AML-193 (cell line): ENCODE measurements at regions not wholly inside any gene's neighbourhood (a gene's known extent, or its start where the extent isn't known, plus 50 kb on each side); places are given as distances from the start of the nearest gene placed in this dataset.

Experiments used
- DNase-seq, 2 experiments: peaks; one replicate each; lab custom pipeline; 2025; lab: John Stamatoyannopoulos, UW

GRCh38 chr4:148812101-148812500, 369.9 kb upstream of the NR3C2 start:
- DNase-seq, result no peak

DNA sequence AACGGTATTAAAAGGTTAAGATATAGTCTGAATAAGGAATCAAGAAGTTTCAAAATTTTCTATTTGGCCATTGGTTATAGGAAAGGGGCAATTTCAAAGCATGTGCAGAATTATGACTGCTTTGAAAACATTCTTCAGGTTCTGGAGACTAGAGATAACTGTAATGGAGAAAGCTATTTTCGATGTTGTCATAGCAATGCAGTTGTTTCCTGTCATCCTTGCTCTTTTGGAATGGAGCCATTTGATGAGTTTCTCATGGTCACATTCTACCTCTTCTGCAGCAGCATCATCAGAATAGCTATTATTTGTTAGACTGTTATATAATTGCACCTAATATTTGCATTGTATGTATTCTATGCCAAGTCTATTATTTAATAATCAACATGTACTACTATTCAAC, 368.2 kb upstream of the NR3C2 start:
- DNase-seq, result no peak

- DNase-seq, result no peak
Observed at GRCh38 chr4:148808416-148808815, 366.2 kb upstream of the NR3C2 start.

- DNase-seq, result no peak
Observed at GRCh38 chr4:148800940-148801339, 358.7 kb upstream of the NR3C2 start.

GRCh38 chr4:148800336-148800885, 358.2 kb upstream of the NR3C2 start:
- DNase-seq, result no peak

DNA sequence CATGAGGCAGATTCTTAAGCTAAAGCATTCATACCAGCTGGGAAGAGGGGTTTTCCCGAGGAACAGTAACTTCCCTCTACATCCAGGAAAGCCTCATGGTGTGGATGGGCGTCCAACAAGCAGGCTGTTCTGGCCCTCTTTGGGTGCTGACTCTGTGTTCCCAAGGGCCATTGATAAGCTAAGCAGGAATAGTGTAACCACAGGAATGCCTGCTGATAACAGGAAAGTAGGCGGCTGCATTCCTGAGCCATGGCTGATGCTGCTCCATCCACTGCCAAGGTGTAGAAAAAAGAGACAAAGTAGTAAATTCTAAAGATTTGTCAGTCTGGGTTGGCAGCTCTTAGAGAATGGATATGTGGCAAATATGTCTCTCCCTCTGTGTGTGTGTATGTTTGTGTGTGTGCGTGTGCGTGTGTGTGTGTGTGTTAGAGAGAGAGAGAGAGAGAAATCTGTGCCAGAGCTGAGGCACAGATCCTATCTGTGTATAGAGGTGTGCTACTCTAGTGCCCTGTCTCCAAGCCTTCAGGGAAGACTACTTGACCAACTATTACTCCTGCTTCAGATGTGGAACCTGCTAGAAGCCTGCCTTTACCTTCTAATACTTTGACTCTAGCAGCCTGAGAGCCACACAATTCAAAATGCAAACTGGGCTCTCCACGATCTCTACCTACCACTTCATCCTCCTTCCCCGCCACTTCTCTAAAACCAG, 353.1 kb upstream of the NR3C2 start:
- DNase-seq, result no peak

DNA sequence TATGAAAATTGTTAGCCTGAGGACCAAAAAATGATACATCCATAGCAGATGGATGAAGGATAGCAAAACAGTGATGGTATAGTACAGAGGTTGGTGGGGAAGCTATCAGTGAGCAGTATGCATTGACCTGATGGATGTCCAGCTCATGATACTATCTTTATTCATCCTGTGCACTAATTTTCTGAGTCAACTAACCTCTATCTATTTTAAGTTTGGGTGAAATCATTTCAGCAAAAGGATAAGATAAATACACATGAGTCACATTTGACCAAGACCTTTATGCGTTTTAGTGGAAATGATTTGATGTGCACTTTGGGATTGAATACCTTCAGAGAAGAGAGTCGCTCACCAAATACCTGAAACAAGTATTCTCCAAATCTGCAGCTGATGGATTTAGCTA, 351.0 kb upstream of the NR3C2 start:
- DNase-seq, result no peak

DNA sequence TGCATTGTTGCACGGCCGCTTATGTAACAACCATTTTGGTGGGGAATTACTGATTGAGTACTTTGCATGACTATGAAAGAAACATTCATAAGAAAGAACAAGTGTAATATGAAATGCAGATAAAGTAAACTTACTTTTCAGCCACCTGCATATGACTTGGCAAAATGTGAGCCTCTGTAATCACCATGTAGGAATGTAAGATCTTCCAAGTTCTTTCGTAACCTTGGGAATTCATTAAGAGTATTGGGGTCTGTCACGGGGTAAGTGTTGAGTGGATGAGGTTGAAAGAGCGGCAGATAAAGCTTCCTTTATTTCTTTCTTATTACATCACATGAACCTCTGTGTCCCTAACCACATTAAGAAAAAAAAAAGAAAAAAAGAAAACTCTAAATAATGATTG, 348.5 kb upstream of the NR3C2 start:
- no peak for DNase-seq

GRCh38 chr4:148790246-148790645, 348.0 kb upstream of the NR3C2 start:
- no peak for DNase-seq

DNA sequence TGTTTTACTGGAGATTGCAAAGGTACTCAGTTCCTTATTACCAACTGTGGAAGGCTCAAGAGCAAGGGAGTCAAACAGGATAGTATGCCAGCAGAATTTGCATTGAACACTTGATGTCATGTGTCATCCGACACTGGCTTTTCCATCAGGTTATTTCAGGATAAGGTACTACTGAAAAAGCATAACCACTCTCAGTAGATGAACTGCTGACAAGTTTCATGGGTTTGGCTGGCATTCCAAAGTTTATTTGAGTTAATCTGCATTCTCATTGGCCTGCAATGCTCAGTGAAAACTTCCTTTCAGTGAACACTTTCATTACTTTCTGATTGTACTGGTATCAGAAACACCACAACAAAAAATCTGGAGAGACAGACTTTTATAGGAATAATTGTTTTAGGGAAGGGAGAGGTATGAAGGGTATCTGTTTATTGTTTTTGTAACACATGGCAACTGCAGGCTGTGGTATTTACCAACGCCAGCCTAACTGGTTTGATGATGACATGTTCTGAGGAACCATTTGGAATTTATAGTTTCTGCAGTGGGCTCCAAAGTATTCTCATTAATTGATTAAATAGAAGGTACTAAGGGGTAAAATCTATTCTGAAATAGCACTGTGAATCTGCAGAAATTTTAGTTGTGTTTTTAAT, 345.7 kb upstream of the NR3C2 start:
- no peak for DNase-seq

DNA sequence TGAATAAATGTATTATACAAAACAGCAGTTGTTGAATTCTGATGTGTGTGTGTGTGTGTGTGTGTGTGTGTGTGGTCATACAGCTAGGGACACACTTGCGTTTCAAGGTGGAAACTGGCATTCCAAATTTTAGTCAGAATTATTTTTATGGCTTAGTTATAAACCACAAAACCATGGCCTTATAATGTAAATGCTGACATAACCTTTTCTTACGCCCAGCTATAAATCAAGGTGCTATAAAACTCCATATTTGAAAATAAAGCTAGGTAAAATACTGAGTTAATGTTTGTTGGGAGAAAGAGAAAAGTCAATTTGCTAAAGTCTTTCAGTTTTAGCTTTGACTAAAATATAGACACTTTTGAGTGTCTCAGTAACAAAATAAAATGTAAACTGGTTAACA, 345.1 kb upstream of the NR3C2 start:
- DNase-seq, result no peak

GRCh38 chr4:148786699-148787098, 344.5 kb upstream of the NR3C2 start:
- DNase-seq, result no peak

DNA sequence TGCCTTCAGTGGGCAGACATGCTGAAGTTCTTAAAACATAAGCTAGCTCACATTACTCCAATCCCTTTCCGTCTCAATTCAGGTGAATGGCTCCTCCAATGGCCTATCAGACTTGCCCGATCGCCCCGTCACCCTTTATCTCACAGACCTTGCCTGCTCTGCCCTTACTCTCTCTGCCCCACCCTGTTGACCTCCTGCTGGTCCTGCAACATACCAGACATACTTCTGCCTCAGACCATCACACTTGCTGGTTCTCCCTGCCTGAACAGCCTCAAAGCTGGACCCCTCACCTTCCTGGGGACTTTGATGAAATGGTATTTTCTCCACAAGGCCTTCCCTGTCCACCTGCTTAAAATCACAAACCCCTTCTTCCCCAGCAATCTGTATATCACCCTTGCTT, 340.1 kb upstream of the NR3C2 start:
- no peak for DNase-seq

- no peak for DNase-seq
Observed at GRCh38 chr4:148780426-148781005, 338.3 kb upstream of the NR3C2 start.

DNA sequence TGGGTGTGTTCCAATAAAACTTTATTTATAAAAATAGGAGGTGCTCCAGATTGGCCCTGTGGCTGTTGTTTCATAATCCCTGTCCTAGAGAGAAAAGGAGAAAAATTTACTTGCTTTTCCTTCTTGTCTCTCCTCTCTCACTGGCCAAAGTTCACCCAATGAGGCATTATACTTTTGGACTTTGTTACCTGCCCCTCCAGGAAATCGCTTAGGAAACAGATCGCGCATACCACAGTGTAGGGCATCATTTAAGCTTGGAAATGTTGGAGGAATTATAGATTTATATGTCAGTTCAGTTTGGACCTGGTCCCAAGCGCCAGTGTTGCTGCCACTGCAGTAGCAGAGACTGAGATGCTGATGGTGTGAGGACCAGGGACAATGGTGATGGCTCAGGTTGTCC, 337.6 kb upstream of the NR3C2 start:
- DNase-seq, result no peak

GRCh38 chr4:148778980-148779675, 336.9 kb upstream of the NR3C2 start:
- no peak for DNase-seq

- DNase-seq, result no peak
Observed at GRCh38 chr4:148776941-148777340, 334.7 kb upstream of the NR3C2 start.

DNA sequence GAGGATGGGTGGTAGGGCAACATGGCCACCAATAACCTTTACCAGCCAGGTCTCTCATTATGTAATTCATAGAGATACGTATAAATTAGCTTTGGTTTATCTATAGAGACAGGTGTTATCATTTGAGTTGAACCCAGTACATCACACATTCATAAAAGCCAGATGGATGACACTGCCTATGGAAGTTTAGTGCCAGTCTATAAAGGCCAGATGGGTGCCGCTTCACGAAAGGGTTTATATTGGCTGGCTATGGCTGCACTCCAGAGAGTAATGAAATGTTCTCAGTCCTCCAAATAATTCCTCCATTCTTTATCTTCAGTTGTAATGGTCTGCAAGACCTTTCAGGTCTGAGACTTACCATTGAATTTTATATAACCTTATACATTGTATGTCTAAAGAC, 331.9 kb upstream of the NR3C2 start:
- DNase-seq, result no peak

DNA sequence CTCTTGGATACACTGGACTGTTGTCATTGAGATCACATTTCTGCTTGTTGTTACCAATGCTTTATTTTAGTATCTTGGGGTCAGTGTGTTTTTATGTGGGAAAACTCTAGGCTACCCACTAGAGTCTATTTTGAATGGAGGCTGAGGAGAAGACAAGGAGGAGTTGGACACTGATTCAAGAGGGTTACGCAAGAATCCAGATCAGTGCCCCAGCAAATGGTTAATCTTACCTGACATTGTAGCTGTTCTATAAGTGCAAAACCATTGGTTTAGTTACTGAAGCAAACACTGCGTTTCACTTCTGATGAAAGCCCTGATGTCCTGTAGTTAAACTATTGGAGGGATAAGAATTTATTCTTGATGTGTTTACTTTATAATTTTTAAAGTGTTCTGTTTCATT, 331.1 kb upstream of the NR3C2 start:
- DNase-seq, result no peak

GRCh38 chr4:148770848-148771247, 328.6 kb upstream of the NR3C2 start:
- DNase-seq, result no peak

DNA sequence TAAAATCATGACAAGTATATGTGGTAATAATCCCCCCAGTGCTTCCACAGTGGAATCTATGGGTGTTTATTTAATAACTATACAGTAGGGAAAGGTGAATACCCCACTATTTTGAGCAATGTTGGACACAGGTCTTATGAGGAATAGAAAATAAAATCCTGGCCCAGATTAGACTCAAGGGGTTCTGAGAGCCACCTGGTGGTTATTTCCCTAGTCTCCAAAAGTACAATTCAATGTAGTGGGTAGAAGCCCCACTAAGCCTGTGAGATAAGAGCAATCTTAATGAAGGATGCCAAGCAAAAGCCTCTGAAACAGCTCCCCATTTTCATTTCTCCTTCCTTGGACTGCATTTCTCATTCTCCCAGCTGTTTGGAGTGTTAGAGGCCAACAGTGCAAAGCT, 328.2 kb upstream of the NR3C2 start:
- no peak for DNase-seq

DNA sequence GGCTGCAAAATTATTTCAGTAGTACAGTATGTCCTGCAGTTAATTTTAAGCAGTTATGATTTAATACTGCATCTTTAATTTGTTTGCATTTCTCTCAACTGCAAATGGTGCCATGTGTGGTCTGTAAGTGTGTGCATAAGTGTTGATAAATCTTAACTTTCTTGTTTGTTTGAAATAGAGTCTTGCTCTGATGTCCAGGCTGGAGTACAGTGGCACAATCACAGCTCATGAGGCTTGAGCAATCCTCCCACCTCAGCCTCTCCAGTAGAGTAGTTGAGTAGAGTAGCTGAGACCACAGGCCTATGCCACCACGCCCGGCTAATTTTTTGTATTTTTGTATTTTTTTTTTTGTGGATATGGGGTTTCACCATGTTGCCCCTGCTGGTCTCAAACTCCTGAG, 322.5 kb upstream of the NR3C2 start:
- DNase-seq, result no peak

DNA sequence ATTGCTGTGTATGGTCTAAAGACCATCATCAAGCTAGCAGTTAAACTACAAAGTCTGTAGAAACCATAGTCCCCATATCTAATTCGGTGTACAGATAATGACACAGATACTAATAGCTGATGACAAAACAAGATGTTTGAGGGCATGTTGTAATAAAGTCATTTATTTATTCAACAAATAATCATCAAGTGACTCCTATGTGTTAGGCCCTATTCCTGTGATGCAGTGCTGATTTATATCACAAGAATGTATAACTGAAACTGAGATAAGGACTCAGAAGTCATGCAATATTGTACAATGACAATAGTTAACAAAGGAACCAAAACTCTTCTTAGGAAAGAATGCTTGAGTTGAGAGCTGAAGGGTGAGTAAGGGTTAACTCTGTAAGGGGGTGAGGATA, 315.0 kb upstream of the NR3C2 start:
- DNase-seq, result no peak
